ENCODE measurements at regions not wholly inside any gene's neighbourhood (a gene's known extent, or its start where the extent isn't known, plus 50 kb on each side); places are given as distances from the start of the nearest gene placed in this dataset.

GRCh38 chr20:57763235-57763595, 53.4 kb upstream of the PMEPA1 start:
- no peaks in the 10 kb centered on the region for H3K79me1 ChIP-seq (ENCODE audit: low read depth, low read length)
- no peaks in the 10 kb centered on the region for H3K23me2 ChIP-seq (ENCODE audit: low read depth, low read length)
- no peak overlapping the region for H3K4me2 ChIP-seq (ENCODE audit: insufficient read depth in 1 of 2, low read depth in 2 of 2, low read length in 2 of 2)
- no peak overlapping the region for H4K91ac ChIP-seq (replicated peaks; ENCODE audit: insufficient read length, low read length)
- ChIA-PET CTCF (ENCODE audit: partially characterized antibody) (interaction anchor here (1.3 to 1.4 kb wide), 2 partner anchors 8 to 25 kb away, joined by 3 to 5 read pairs; no protein-coding TSS in a partner anchor), POLR2A (ENCODE audit: partially characterized antibody) (no interaction called here)
- no peak overlapping the region for H2BK12ac ChIP-seq (ENCODE audit: low read depth, low read length)
- no peak overlapping the region for H3K4me3 ChIP-seq (ENCODE audit: extremely low read depth in 1 of 4, insufficient read depth in 2 of 4, low read depth in 3 of 4, low read length in 4 of 4)
- 92% methylated on average over 4 of the region's 4 CpGs; no CpG with 5 or more reads in 1 of the 2 experiments for WGBS, 2 experiments (ENCODE audit: extremely low coverage in 1 of 2, insufficient coverage in 1 of 2, insufficient read length in 1 of 2, insufficient replicate concordance in 2 of 2, low coverage in 1 of 2, low lambda C conversion rate in 2 of 2, missing lambda C conversion rate in 1 of 2)
- H3K18ac ChIP-seq (ENCODE audit: extremely low read depth, low read length), result no peak overlapping the region
- H2BK120ac ChIP-seq (replicated peaks; ENCODE audit: low read depth, low read length), result no peak overlapping the region
- H3K4ac ChIP-seq (replicated peaks; ENCODE audit: insufficient read length, low read depth, low read length), result no peak overlapping the region
- H3K79me2 ChIP-seq (ENCODE audit: control insufficient read depth in 1 of 2, insufficient read depth in 2 of 2, low read length in 2 of 2), result no peaks in the 10 kb centered on the region
- no peak overlapping the region for H2AK5ac ChIP-seq (ENCODE audit: low read depth, low read length)
- H3K14ac ChIP-seq (ENCODE audit: insufficient read length), result no peak overlapping the region
- FAIRE-seq (no peak), DNase-seq (ENCODE audit: low read depth in 1 of 2, low spot score in 2 of 2) (no peak)
- H2BK5ac ChIP-seq (ENCODE audit: low read depth, low read length), result no peak overlapping the region
- H2BK15ac ChIP-seq (ENCODE audit: low read length), result no peak overlapping the region
- no peak overlapping the region for H3K9ac ChIP-seq (replicated peaks in 1 of 4; ENCODE audit: extremely low read depth in 1 of 4, low read depth in 3 of 4, low read length in 3 of 4)
- no peaks in the 10 kb centered on the region for H4K20me1 ChIP-seq (replicated peaks in 1 of 2; ENCODE audit: control insufficient read depth in 1 of 2, insufficient read depth in 2 of 2, low read length in 2 of 2)
- no peak overlapping the region for H4K5ac ChIP-seq (ENCODE audit: insufficient read length, low read depth, low read length)
- no peak overlapping the region for H3K27ac ChIP-seq (ENCODE audit: low read depth, low read length)
- H3K36me3 ChIP-seq (ENCODE audit: control insufficient read depth in 2 of 4, insufficient read depth in 4 of 4, low read length in 3 of 4), result no peaks in the 10 kb centered on the region
- H3K4me1 ChIP-seq (replicated peaks in 1 of 4; ENCODE audit: control insufficient read depth in 3 of 4, insufficient read depth in 4 of 4, low read length in 3 of 4), result no peaks in the 10 kb centered on the region
- H3K9me3 ChIP-seq (ENCODE audit: insufficient read depth in 2 of 2, low read depth in 1 of 2, low read length in 1 of 2), result peaks cover 0 to 4% of the 10 kb centered on the region in 2 experiments; a peak in 3 of 4 replicates
- H2BK20ac ChIP-seq (ENCODE audit: low read length), result no peak overlapping the region
- no peak overlapping the region for H4K8ac ChIP-seq (ENCODE audit: extremely low read depth, insufficient read depth, low read length)
- no peak overlapping the region for H3K23ac ChIP-seq (ENCODE audit: insufficient read length)
- no peak overlapping the region for H3K56ac ChIP-seq (replicated peaks; ENCODE audit: insufficient read length, low read depth, low read length)
- no peaks in the 10 kb centered on the region for H3K27me3 ChIP-seq (replicated peaks in 1 of 4; ENCODE audit: control insufficient read depth in 3 of 4, extremely low read depth in 1 of 4, insufficient read depth in 3 of 4, low read length in 3 of 4)
- H2AFZ ChIP-seq (ENCODE audit: low read length), result no peak overlapping the region
- TF ChIP-seq RFX5 (IDR thresholded peaks at IDR 0.05; ENCODE audit: borderline replicate concordance, low read depth, low read length), result no peak
- no peak for TF ChIP-seq TEAD4 (IDR thresholded peaks at IDR 0.05; ENCODE audit: low read depth, low read length)
- TF ChIP-seq MAX (IDR thresholded peaks at IDR 0.05), result no peak
- TF ChIP-seq EZH2 (IDR thresholded peaks at IDR 0.05; ENCODE audit: low read depth, low read length, severe bottlenecking), result no peak
- no peak for TF ChIP-seq EP300 (IDR thresholded peaks at IDR 0.05; ENCODE audit: borderline replicate concordance in 1 of 2, low read depth in 2 of 2, low read length in 2 of 2)
- no peak for TF ChIP-seq CEBPB (IDR thresholded peaks at IDR 0.05; ENCODE audit: low read depth, low read length)
- no peak for TF ChIP-seq TCF12 (IDR thresholded peaks at IDR 0.05; ENCODE audit: low read depth, low read length)
- TF ChIP-seq JUND (IDR thresholded peaks at IDR 0.05; ENCODE audit: low read length), result no peak
- no peak for TF ChIP-seq RNF2 (IDR thresholded peaks at IDR 0.05; ENCODE audit: borderline replicate concordance, low read depth, low read length, missing control alignments, poor library complexity, severe bottlenecking)

All from H1 (cell line).